CD4-positive, alpha-beta T cell treated with Interleukin-6 for 4 hours (primary cell): ENCODE measurements at regions not wholly inside any gene's neighbourhood (a gene's known extent, or its start where the extent isn't known, plus 50 kb on each side); places are given as distances from the start of the nearest gene placed in this dataset.
"Not testable (repeated sequence)": the region's sequence is repeated elsewhere in the genome, so short reads cannot be mapped to it uniquely, and the experiment has no call there.

Source experiments
- DNase-seq: peaks from one replicate; pipeline ENCODE4 v3.0.0-alpha.2; 2020; ENCODE audit warnings: mixed read lengths

DNA sequence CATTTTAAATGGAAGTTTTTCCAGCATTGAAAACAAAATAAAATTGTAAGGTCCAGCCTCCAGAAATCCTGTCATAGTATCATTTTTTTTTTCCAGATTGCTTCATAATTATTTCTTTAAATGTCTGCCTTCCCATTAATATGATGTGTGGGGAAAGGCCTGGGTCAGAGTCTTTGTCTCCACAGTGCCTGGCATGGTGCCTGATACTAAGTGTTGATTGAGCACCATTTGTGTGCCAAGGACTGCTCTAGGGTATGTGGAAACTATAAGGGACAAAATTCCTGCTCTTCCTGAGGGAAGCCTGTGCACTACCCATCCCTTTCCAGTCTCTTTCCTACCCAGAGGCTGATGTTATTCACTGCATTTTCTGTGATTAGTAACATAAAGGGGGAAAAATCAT lies 53.1 kb upstream of the BEND4 start:
- no peak for DNase-seq

DNA sequence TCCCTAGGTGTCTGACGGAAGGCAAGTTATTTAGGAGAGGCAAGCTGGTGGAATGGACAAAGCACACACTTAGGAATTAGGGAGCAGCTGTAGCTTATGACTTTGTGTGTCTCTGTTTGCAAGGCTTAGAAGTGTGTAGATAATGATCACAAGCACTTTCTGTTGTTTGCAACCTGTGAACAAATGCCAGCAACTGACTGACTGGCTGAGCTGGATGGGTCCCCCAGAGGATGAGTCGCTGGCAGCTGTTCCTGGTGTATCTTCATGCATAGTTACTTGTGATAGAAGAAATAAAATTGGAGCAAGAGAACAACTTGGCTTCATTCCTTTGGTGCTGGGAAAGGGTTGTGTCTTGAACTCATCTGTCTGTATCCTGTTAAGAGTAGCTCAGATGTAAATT lies 64.2 kb upstream of the BEND4 start:
- no peak for DNase-seq

DNA sequence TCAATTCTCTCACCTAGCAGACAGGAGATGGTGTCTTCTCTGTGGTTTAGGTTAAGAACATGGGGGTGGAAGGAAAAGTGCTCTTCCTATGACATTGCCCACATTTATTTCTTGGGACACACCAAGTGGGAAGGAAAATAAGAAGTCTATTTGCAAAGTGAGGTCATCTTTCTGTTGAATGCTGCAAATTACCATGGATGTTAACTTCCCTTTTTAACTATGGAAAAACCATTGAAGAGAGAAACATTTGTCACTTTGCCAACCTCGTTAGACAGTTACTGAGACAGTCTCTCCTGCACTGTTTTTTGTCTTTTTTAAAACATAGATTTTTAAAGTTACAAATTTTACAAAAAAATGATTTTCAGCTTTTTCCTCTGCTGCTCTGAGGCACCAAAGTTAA lies 72.8 kb upstream of the BEND4 start:
- DNase-seq, result no peak

DNA sequence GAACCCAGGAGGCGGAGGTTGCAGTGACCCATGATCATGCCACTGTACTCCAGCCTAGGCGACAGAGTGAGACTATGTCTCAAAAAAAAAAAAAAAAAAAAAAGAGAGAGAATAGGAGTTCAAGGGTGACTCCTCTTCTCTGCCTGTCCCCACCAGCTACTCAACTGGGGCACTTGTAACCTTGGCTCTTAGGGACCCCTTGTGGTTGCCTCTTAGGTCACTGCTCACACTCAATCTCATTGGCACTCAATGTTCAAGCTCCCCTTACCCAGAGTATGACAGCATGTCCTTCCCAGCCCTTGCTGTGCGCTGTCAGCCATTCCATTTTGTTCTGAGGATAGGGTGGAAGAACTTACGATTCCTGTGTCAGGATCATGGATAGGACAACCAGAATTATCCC lies 82.4 kb upstream of the BEND4 start:
- no peak for DNase-seq

DNA sequence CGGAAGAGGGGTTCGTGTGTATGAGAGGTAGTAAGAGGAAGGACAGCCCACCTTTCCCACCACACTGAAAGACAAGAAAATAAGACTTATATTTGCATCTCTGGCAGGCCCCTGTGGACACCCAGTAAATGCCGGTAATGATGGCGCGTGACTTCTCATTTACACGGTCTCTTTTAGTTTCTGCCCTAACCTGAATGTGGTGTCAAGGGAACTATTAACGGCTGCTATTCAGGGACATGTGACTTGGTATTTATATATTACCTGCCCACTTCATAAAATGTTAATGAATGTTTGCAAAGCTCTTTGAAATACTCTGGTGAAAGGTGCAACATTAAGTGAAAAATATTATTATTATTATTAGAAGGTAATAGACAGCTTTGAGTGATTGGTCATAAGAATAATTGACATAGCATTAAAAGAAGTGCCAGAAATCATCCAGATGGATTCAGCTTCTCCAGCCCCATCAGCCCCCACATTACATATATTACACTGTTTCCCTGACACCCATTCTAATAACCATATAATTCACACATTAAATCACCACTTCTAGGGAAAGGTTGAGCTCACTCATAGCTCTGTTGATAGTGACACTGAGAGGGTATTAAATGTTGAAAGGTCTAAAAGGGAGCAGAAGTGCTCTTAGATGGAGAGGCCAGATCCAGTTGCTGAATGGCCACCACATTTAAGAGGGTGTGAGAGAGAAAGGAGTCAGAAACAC lies 83.0 kb upstream of the BEND4 start:
- DNase-seq, result no peak

DNA sequence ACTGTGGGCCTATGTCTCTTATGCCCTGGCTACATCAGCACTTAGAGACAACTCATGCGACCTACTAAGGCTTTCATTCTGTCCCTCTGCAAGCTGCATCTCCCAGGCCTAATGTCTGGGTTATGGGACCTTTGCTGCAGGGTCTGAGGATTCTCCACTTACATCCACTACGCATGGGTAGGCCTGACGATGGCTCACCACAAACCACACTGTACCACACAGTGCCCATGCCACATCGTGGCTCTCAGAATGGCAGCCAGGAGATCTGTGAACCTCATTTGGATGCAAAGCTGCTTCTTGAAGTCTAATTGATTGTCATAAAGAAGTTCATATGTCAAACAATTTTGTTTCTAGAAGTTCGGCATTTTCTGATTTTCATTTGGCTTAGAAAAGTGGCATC lies 84.6 kb upstream of the BEND4 start:
- no peak for DNase-seq

DNA sequence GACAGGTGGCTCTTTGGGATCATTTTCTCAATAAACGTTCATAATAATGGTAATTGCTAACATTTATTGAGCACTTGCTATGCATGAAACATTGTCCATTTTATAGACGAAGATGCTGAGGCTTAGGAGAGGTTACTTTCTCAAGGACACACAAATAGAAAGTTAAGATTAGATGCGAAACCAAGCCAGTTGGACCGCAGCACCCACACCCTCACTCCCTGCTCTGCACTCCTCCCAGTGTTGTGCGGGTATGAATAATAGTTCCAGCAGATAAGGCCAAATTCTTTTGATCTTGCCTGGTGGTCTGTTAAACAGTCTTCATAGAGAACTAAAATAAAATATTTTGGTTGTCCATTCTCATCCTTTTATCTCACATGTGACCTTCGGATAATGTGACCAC lies 85.0 kb upstream of the BEND4 start:
- no peak for DNase-seq

DNA sequence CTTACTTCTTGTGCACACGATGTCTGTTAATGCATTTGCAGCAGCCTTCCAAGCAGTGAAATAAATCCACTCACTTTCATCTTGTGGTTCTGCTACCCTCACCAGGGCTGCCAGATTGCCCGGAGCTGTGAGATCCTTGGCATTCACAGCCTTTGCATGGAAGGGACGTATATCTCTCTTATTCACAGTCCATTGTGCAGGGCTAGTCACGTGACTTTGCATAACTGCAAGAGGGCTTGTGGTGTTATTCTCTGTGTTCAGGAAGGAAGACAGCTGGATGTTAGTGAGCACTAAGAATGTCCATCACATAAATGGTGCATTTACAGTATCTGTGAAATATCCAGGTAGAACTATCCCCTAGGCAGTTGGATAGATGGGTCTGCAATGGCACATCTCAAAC lies 96.5 kb upstream of the BEND4 start:
- DNase-seq, result no peak

DNA sequence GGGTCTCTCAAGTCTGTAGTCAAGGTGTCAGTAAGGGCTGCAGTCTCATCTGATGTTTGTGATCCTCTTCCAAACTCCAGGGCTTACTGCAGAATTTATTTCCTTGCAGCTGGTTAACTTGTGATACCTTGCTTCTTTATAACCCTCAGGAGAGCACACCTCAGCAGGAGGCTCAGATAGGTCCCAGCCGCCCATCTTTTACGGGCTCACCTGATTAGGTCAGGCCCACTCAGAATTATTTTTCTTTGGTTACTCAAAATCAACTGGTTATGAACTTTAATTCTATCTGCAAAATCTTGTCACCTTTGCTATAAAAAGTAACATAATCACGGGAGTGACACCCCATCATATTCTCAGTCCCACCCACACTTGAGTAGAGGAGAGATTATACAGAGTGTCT lies 99.9 kb upstream of the BEND4 start:
- no peak for DNase-seq

DNA sequence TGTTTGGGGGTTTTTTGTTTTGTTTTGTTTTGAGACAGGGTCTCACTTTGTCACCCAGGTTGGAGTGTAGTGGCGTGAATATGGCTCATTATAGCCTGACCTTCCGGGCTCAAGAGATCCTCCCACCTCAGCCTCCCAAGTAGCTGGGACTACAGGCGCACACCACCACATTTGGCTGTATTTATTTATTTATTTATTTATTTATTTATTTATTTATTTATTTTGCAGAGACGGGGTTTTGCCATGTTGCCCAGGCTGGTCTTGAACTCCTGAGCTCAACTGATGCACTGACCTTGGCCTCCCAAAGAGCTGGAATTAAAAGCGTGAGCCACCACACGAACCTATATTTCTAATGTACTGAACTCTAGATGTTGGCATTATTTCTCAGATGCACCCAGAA lies 105.2 kb upstream of the BEND4 start:
- not testable (repeated sequence) for DNase-seq

DNA sequence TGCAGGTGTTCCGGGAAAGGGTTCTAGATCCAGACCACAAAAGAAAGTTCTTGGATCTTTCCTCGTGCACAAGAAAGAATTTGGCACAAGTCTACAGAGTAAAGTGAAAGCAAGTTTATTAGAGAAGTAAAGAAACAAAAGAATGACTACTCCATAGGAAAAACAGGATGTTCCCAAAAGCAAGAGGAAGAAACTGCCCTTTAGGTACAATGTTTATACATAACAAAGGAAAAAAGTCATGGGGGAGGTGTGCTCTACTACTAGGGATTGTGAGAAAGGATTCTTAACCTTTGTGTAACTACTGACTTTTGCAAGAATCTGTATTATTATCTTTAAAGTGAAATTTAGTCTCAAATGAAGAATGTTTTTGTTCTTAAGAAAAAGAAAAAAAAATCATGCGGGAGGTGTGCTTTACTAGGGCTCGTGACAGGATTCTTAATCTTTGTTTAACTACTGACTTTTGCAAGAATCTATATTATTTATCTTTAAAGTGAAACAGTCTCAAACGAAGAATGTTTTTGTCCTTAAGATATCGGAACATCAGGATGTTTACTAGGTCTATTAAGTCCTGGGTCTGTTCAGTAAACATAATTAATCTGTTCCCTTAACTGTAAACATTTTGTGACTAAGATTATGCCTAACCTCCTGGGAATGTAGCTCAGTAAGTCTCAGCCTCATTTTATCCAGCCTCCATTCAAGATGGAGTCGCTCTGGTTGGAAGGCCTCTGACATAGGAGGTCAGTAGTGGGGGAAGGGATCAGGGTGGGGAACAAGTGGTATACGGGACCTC lies 110.4 kb upstream of the BEND4 start:
- DNase-seq, result no peak

DNA sequence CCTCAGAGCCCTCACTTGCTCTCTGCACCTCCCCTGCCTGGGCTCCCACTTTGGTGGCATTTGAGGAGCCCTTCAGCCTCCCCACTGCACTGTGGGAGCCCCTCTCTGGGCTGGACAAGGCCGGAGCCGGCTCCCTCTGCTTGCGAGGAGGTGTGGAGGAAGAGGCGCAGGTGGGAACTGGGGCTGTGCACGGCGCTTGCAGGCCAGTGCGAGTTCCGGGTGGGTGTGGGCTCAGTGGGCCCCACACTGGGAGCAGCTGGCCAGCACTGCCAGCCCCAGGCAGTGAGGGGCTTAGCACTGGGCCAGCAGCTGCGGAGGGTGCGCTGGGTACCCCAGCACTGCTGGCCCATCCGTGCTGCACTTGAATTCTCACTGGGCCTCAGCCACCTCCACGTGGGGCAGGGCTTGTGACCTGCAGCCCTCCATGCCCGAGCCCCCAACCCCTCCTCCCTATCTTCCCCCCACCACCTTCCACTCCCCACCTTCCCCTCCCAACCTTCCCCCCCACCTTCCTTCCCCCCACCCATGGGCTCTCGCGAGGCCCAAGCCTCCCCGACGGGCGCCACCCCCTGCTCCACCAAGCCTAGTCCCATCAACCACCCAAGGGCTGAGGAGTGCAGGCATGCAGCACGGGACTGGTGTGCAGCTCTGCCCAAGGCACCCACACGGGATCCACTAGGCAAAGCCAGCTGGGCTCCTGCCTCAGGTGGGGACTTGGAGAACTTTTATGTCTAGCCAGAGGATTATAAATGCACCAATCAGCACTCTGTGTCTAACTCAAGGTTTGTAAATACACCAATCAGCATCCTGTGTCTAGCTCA lies 113.5 kb upstream of the BEND4 start:
- no peak for DNase-seq

DNA sequence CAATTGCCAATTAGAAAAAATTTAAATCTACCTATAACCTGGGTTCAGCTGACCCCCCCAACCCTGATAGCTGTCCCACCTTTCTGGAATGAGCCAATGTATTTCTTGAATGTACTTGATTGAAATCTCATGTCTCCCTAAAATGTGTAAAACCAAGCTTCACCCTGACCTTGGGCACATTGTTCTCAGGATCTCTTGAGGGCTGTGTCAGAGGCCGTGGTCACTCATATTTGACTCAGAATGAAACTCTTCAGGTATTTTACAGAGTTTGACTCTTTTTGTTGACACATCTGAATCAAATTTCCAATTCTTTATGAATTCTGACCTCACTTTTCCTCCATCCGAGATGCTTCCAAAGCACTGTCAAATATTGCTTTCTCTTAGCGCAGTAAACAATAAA lies 115.3 kb upstream of the BEND4 start:
- no peak for DNase-seq

DNA sequence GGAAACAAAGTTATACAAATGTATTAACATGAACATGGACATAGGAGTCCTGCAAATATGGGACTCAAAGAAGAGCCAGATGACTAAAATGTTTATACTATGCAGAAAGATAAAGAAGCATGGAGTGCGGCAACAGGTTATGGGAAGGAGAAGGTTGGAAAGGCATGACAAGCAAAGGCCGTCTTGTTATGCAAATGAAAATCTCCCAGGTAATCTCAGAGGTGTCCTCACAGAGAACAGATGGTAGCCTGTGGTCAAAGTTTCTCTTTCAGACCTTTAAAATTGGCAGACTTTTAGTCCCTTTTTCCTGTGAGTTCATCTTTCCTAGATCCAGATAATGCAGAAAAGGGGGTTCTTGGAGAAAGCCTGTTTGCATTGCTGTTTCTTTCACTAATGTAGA lies 116.4 kb upstream of the BEND4 start:
- no peak for DNase-seq

DNA sequence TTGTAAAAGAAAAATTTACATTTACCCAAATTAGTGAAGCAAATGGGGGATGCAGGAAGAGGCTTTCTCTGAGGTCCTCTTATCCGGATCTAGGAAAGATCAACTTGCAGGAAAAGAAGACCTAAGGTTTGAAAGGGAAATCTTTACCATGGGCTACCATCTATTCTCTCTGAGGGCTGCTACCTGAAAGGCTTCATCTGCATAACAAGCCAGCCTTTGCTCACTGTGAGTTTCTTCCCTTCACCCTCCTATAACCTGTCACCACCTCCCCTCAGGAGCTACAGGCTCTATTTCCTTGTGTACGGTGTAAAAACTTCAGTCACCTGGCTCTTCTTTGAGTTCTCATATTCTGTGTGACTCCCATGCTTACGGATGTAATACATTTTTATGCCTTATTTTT lies 118.6 kb upstream of the BEND4 start:
- DNase-seq, result no peak

DNA sequence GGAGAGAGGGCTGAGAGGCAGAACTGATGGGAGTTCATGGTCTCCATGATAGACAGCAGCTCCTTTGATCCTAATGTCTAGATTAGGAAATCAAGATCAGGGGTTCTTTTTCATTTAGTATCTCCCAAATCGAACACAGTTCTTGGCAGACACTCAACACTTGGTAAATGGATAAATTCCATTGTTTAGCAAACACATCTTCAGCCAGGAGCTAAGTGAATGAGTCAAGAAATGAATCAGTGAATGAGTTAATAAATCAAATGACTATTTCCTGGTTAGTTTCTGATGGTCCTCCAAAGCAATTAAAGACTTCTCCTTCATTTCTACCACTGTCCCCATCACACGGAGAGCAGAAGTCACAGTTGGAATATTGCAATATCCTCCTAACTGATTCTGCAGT lies 120.0 kb upstream of the SHISA3 start:
- DNase-seq, result no peak

DNA sequence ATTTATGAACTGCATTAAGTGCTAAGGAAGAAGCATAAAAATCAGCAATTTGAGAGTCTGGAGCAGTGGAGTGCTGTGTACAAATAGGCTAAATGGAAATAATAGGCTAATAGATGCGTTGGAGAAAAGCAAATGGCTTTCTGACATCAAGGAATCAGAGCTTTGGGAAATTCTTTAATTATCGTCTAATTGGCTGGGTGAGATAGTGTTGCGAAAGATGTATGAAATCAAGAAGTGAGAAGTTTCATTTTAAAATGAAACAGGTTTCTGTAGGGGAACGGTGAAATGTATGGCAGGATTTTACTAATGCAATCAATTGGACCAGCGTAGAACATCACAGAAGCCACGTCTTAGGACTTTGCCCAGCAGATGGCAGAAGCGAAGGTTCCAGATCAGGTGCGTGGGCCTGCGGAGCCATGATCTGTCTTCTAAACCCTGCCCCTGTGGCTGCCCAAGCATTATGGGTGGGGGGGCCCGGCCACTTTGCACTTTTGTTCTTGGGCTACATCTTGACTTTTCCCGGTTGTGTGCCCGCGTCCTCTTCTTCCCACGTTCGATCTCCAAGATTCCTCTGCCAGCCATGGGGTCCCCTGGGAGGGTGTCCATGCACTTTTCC lies 118.5 kb upstream of the SHISA3 start:
- DNase-seq, result no peak

DNA sequence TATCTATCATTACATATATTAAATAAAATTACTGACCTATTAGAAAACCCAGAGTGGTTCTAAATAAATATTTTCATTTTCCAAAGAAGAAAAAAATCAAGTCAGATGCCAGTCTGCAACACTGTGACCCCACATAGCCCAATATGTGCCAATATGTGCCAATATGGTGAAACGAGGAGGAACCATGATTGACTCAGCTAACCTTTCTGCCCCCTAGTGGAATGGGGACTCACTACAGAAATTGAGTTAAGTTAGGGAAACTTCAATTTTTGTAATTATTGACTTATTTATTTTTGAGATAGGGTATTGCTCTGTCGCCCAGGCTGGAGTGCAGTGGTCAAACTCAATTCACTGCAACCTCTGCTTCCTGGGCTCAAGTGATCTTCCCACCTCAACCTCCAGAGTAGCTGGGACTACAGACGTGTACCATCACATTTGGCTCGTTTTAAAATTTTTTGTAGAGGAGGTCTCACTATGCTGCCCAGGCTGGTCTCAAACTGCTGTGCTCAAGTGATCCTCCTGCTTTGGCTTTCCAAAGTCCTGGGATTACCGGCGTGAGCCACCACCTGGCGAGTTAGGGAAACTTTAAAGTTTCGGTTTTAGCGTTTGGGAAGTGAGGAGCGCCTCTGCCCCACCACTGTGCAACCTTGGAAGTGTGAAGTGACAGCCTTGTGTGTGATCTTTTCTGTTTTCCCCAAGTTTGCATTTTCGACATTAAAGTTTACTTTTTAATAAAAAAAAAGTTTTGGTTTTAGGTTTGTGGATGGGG lies 116.8 kb upstream of the SHISA3 start:
- DNase-seq, result no peak

DNA sequence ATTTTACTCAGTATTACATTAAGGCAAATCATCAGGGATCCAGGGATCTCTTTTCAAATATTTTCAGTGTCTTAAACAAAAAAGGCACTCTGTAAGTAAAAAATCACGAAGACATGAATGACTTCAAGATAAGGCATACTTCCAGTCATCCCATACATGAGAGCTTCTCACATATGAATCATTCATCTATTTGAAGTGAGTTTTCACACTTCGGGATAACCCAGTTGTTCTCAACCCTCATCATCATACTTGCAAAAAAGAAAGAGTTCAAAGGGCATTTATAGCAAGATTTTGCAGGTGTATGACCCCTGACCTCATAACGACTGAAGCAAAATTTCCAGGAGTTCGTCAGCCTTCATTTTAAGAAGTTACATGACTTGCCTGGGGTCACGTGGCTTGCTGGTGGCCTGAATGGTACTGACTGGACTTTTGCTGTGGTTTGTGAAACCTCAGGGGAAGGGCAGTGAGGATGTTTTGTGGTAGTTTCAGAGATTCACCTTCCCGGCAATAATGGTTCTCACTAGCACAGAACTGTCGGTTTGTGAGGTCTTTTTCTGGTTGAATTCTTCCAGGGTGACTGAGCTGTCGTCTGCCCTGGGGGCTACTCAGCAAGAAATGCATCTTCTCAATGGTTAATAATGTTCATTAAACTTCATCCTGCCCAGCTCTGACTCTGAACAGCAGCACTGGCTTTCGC lies 115.8 kb upstream of the SHISA3 start:
- DNase-seq, result no peak

DNA sequence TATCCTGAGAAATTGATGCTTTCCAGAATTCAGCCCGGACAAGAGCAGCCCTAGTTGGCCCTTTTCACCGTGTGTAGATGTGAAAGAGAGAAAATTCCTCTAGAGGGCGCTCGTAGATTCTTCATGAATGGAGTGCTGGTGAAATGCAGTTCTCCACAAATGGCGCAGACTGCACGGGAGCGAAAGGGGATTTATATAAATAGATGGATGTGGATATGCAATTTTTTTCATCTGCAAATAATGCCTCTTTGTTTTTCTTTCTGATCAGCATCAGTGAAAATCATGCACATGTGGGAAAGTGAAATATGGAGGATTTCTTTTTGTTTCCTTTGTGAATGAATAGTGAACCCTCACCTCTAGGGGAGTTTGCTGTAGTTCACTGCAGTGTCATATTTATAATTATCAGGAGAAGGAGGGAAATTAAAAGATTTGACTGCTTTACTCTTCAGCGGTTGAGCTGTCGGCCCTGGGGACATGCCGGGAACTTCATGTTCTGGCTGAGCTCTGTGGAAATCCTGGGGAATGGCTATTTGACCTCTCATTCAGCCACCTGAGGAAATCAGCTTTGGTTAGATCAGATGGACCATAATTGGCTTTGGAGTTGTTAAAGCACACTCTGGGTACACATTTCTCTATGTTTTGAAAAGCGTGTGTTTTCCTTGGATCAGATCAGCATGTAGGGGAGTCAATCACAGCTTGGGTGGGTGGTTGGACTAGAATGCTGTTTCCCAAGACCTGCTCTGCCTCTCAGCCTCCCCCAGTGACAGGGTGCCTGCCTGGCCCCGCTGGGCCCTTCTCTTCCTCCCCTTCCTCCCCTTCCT lies 115.0 kb upstream of the SHISA3 start:
- DNase-seq, result peak; percentile 9

DNA sequence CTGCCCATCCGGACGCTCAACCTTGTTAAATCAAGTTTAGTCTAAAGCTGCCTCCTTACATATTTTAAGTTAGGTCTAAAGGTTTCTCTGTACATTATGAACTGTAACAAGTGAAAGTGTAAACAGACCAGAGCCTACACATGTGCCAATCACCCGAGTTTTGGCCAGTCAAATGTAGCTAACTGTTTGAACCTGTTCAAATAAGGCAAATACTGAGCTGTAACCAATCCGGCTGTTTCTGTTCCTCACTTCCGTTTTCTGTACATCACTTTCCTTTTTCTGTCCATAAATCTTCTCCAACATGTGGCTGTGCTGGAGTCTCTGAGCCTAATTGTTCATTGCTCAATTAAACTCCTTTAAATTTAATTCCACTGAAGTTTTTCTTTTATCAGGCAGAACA lies 113.3 kb upstream of the SHISA3 start:
- DNase-seq, result no peak
